ENCODE measurements at regions not wholly inside any gene's neighbourhood (a gene's known extent, or its start where the extent isn't known, plus 50 kb on each side); places are given as distances from the start of the nearest gene placed in this dataset.

- Histone ChIP-seq H3K4me2 (ENCODE audit: low read depth, low read length, poor library complexity, severe bottlenecking) (no peak overlapping the region), H3K9me2 (replicated peaks; ENCODE audit: insufficient read depth, low read length) (no peaks in the 10 kb centered on the region), H2AFZ (ENCODE audit: low read depth, low read length, severe bottlenecking) (no peak overlapping the region), H3K9ac (ENCODE audit: low read length) (no peak overlapping the region), H3F3A (ENCODE audit: insufficient read depth) (peaks cover 4% of the 10 kb centered on the region; the same call in 1 of the 2 replicates), H3K9me3 (ENCODE audit: insufficient read depth, low read length) (no peaks in the 10 kb centered on the region), H3K27me3 (ENCODE audit: low read length) (no peaks in the 10 kb centered on the region), H3K36me3 (ENCODE audit: low read length) (no peaks in the 10 kb centered on the region), H4K20me1 (ENCODE audit: low read depth, low read length) (no peaks in the 10 kb centered on the region), H3K79me2 (ENCODE audit: insufficient read depth, low read length) (no peaks in the 10 kb centered on the region), H3K27ac (ENCODE audit: low read depth, low read length) (no peak overlapping the region), H3K4me3 (ENCODE audit: insufficient read depth, low read length, poor library complexity, severe bottlenecking) (no peak overlapping the region)
- TF ChIP-seq EZH2phosphoT487 (conservative IDR thresholded peaks at IDR 0.05; ENCODE audit: low read length) (no peak), CTCF (IDR thresholded peaks at IDR 0.05; ENCODE audit: insufficient read depth, low read length, poor library complexity, severe bottlenecking) (no peak)
Observed at GRCh38 chr5:160504906-160505305, 83.3 kb downstream of the PTTG1 start.

GRCh38 chr5:160506006-160507004, 84.7 kb downstream of the PTTG1 start:
- no peak overlapping the region for H2AFZ ChIP-seq (ENCODE audit: low read depth, low read length, severe bottlenecking)
- no peak overlapping the region for H3K4me3 ChIP-seq (ENCODE audit: insufficient read depth, low read length, poor library complexity, severe bottlenecking)
- no peaks in the 10 kb centered on the region for H3K9me3 ChIP-seq (ENCODE audit: insufficient read depth, low read length)
- no peak overlapping the region for H3K27ac ChIP-seq (ENCODE audit: low read depth, low read length)
- H3K9me2 ChIP-seq (replicated peaks; ENCODE audit: insufficient read depth, low read length): no peaks in the 10 kb centered on the region
- H3K4me2 ChIP-seq (ENCODE audit: low read depth, low read length, poor library complexity, severe bottlenecking): no peak overlapping the region
- no peaks in the 10 kb centered on the region for H4K20me1 ChIP-seq (ENCODE audit: low read depth, low read length)
- H3K9ac ChIP-seq (ENCODE audit: low read length): no peak overlapping the region
- no peaks in the 10 kb centered on the region for H3K79me2 ChIP-seq (ENCODE audit: insufficient read depth, low read length)
- H3K36me3 ChIP-seq (ENCODE audit: low read length): no peaks in the 10 kb centered on the region
- TF ChIP-seq EZH2phosphoT487 (conservative IDR thresholded peaks at IDR 0.05; ENCODE audit: low read length) (no peak), CTCF (IDR thresholded peaks at IDR 0.05; ENCODE audit: insufficient read depth, low read length, poor library complexity, severe bottlenecking) (no peak)
- H3F3A ChIP-seq (ENCODE audit: insufficient read depth): peaks cover 4% of the 10 kb centered on the region; the same call in 1 of the 2 replicates
- no peaks in the 10 kb centered on the region for H3K27me3 ChIP-seq (ENCODE audit: low read length)

DNA sequence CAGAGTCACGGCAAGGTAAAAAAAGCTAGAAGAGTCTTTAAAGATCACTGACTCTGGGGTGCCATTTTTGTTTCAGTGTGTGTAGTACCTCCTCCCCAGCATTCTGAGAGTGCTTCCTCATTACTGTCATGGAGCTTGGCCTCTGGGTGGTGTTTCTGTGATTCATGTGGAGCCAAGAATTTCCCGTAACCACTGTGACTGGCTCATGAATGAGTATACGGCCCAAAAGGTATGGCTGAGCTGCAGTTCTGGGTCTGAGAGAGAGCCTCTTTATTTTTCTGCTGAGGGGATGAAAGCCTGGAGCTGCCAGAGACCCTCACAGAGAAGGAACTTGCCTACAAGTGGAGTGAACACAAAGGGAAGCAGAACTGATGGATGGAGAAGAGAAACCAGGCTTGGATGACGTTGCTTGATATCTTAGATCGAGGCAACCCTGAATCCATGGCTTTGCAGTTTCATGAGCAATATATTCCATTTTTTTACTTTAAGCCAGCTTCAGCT, 85.6 kb downstream of the PTTG1 start:
- Histone ChIP-seq H3K79me2 (ENCODE audit: insufficient read depth, low read length) (no peaks in the 10 kb centered on the region), H3K9me3 (ENCODE audit: insufficient read depth, low read length) (no peaks in the 10 kb centered on the region), H3K9me2 (replicated peaks; ENCODE audit: insufficient read depth, low read length) (no peaks in the 10 kb centered on the region), H3F3A (ENCODE audit: insufficient read depth) (peaks cover 4% of the 10 kb centered on the region; the same call in 1 of the 2 replicates), H3K4me2 (ENCODE audit: low read depth, low read length, poor library complexity, severe bottlenecking) (no peak overlapping the region), H3K4me3 (ENCODE audit: insufficient read depth, low read length, poor library complexity, severe bottlenecking) (no peak overlapping the region), H3K27ac (ENCODE audit: low read depth, low read length) (no peak overlapping the region), H3K27me3 (ENCODE audit: low read length) (no peaks in the 10 kb centered on the region), H4K20me1 (ENCODE audit: low read depth, low read length) (no peaks in the 10 kb centered on the region), H3K9ac (ENCODE audit: low read length) (no peak overlapping the region), H3K36me3 (ENCODE audit: low read length) (no peaks in the 10 kb centered on the region), H2AFZ (ENCODE audit: low read depth, low read length, severe bottlenecking) (no peak overlapping the region)
- TF ChIP-seq EZH2phosphoT487 (conservative IDR thresholded peaks at IDR 0.05; ENCODE audit: low read length) (no peak), CTCF (IDR thresholded peaks at IDR 0.05; ENCODE audit: insufficient read depth, low read length, poor library complexity, severe bottlenecking) (no peak)
